NCI-H1436 (cell line): ENCODE measurements at regions not wholly inside any gene's neighbourhood (a gene's known extent, or its start where the extent isn't known, plus 50 kb on each side); places are given as distances from the start of the nearest gene placed in this dataset.
"Not testable (repeated sequence)": the region's sequence is repeated elsewhere in the genome, so short reads cannot be mapped to it uniquely, and the experiment has no call there.

Source experiments
- DNase-seq: peaks from one replicate; lab custom pipeline; 2025; lab: John Stamatoyannopoulos, UW

DNA sequence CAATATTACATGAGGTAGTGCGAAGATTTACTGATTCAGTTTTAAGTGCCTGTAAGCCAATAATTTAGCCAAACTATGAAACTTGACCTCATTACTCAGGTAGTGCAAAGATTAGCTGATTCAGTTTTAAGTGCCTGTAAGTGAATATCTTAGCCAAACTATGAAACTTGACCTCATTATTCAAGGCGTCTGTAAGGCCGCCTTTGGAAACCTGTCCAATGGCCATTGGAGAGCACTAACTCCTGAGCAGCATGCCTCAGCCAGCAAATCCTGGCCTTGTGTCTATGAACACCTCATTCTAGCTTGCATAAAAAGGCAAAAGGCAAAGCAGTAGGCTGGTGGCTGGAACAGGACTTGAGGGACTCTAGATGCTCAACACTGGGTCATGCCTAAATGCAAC, 127.0 kb upstream of the GPR12 start:
- DNase-seq, result no peak

DNA sequence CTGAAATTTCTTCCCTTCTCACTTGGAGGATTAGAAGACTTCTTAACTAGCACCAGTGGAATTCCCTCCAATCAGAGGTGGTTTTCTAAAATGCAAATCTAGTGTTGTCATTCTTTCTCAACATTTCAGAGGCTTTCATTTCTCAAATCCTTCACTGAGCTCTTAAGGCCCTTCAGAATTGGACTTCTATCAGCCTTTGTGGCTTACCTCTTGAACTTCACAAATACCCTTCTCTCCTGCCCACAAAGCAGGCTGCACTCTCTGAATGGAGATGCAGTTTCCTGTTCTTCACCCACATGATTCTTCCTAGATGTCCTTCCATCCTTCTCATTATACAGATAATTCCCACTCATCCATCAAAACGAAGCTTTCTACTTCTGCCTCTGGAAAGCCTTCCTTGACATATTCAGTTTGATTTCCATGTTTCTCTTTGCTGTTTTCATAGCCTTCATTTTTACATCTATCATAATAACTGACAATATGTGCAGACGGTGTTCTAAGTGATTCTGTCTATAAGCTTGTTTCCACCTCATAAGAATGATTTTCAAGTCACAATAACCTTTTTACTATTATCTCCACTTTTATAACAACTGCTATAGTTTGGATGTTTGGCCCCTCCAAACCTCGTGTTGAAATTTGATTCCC, 123.1 kb upstream of the GPR12 start:
- no peak for DNase-seq

DNA sequence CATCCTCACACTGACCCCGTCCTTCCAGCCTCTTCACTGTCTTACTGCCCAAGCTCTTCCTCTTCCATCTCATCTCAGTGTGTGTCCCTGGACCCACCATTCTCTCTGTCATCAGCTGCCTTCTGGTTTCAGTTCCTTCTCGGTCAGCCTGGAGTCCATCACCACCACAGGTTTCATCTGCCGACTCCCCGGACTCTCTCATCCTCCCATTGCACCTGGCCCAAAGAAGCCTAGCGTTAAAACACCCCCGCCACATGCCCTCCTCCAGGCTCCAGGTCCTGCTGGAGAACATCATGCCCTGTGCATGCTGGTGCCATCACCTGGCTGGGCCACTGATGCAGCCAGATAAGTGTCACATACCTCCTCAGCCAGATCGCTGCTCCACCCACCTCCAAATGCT, 122.1 kb upstream of the GPR12 start:
- DNase-seq, result no peak

DNA sequence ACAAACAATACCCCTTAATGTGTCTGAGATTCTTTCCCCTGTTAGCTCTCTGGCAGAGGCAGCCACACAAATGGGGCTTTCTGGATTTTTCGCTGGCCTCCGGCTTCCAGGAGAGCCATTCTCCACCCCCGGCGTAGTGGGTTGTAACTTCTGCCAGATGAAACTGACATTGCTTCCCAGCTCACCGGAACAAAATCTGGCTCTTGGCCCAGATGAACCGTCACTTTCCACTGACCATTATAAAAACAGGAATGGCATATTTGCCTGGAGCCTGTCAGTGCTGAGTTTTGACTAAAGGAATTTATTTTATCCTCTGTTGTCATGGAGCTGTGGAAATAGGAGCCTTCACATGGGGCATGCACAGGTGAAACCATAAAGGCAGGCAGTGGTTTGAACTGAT, 120.6 kb upstream of the GPR12 start:
- DNase-seq, result no peak

DNA sequence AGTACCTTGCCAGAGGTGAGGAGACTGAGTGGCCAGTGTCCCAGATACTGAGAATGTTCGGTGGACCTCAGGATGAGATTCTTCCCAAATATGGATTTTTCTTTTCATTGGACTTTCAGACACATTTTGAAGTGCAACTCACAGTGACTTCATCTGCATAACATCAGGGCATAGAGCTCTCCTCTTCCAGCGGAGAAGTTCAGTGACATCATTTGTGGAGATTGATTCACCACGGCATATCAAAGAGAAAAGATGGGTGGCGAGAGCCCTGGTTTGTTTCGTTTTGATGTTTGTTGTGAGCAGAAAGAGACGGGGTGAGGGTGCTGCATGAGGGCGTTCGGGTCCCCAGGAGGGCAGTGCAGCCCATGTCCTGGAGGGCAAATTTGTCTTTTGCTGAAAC, 120.1 kb upstream of the GPR12 start:
- no peak for DNase-seq

DNA sequence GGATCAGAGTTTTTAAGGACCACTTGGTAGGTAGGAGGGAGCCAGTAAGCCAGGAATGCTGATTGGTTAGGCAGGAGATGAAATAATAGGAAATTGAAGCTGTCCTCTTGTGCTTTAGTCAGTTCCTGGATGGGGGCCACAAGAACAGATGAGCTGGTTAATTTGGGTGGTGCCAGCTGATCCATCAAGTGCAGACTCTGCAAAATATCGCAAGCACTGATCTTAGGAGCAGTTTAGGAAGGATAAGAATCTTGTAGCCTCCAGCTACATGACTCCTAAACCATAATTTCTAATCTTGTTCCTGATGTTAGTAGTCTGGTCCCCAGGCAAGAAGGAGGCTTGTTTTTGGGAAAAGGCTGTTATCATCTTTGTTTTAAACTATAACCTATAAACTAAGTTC, 117.9 kb upstream of the GPR12 start:
- no peak for DNase-seq

DNA sequence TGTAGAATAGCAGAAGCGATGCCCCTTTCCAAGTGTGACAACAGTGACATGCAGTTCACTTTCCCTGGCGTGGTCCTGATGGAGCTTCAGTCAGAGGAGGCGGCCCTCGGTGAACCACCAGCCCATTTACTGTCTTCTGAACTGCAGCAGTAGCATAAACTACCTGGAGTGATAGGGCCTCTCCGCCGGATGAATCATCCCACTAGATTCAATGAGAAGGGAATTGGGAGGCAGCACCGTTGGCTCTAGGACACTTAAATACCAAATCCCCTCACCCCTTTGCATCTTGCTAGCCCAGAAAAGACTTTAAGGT, 112.8 kb upstream of the GPR12 start:
- no peak for DNase-seq

DNA sequence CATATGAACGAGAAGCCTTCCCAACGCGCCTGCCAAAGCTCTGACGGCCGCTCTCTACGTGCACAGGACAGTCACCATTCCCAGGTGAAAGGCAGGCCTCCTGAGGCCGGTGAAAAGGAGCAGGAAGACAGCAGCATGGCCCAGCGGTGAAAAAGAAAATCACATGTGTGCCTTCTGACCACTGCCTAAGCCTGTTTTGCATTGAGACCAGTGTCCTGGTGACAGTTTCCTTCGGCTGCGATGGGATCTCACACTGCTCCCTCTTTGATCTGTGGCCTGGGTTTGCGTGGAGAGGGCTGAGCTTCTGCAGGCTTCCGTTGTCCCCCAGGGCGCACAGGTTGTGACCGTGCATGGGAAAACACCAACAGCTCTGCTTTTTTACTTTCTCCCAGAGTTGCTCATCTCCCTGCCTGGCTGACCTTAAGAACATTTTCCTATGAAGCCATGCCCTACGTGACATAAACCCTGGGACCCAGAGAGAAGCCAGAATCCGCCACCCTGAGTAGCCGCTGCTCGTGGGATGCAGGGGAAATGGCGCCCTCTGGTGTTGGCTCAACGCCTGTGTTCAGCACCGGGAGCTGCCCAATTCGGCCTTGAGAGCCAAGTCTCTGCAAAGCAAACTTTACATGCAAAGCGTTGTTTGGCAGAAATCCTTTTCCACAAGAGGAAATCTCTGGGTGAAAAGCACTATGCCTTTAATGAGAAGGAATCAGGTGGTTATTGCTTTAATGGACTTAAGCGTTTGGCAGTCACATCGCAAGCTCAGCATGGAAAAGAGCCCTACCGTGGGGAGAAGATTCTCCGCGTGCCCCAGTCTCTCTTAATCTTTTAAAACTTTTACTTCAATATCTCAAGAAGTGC, 112.2 kb upstream of the GPR12 start:
- DNase-seq, result peak; percentile 12

DNA sequence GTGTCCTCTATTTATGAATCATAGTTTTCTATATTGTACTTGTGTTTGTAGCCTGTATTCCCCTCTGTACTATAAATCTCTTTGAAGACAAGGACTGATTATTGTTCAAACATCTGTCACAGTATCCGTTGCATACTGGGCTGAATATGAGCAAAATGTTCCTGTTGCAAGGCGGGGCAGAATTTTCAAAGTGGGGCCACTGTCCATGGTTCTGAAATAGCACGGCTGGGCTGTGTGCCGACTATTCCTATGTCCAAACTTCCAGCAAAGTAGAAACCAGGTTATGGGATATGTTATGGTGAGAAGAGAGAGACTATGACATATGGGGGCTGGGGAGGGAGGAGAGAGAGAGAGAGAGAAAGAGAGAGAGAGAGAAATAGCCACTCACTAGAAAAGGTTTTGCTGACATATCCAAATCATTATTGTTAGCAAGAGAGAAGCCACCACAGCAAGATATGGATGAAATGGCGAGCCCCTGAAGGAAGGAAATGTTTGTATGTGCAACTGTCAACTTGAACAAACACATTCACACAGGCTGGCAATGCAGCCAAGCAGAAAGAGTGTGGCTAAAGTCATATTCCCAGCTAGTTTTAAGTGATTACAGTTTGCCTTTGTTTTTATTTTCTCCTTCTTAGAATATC, 107.0 kb upstream of the GPR12 start:
- DNase-seq, result no peak

DNA sequence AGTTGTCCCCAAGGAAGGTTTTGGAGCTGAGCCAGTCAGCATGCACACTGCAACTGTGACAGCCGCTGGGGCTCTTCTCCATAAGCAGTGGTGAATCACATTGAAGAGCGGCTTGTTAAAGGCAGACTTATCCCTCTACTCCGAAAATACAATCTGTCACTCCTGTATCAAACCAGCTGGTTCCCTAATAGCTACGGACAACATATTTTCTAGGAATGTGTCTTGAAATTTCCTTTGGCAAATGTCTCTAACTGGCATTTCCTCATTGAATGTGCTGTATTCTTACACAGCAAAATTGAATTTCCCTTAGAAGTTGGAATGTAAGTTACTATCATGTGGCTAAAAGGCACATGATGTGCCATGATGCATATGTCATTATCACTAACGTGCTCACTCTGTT, 104.0 kb upstream of the GPR12 start:
- DNase-seq, result no peak

DNA sequence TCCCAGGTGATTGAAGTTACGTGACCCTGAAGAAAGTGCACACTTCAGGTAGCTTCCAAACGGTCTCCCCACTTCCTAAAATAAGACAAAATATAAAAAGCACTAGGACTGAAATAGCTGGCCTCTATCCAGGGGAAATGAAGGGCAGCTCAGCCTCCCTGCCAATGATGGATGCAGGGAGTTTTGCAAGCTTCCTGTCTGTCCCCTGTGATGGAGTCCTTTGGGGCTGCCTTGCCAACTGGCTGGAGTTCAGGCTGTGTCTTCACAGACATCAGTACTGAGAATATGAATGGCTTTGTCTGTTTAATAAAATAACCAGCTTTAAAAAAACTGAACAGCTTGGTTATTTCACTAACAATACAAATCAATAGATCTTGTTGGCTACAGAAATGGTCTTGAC, 101.4 kb upstream of the GPR12 start:
- DNase-seq, result no peak

DNA sequence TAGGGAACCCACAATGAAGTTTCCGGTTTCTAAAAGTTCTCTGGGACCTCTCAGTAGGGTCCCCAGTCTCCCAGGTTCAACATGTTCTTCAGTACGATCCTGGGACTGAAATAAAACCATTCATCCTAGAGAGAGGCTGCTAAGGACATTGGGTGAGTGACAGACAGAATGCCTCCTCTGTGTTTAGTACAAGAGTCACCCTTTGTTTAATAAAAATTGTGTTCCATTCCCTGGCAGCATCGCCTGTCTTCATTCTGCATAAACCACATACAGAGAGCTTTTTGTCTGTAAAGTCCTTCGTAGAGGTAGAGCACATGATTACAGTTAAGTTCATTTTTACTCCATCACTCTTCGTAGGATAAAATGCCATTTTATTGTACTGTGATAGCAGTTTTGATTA, 95.3 kb upstream of the GPR12 start:
- no peak for DNase-seq

DNA sequence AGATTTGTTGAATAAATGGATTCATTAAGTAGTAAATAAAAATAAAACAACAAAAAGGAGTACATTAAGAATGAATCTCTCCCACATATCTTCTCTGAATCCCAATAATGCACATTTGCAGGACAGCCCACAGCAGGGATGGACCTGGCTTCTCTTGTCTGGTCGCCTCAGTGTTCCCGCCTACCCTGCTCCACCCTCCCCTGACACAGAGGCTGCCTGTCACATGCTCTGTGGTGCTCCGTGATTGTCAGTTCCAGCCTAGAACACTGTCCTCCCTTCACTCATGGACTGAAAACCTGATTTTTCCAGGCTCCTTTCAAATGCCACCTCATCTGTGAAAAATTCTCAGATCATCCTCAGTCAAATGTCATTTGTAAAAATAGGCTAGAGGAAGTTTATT, 94.5 kb upstream of the GPR12 start:
- no peak for DNase-seq

DNA sequence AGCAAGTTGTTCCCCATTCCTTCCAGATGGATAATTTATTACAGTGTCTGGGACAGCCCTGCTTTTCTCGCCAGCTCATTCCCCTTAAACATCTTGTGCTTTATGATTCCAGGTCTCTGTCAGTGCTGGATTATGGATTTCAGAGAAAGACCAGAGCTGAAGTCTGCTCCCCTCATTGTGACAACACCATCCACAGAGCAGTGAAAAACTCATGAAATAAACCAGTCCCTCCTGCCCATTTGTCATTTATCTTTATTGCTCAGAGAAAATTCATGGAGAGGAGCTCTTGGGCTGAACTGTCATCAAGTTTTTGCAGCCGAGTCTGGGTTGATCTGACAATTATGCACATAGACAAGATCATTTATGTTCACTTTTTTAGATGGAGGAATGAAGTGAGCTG, 92.7 kb upstream of the GPR12 start:
- DNase-seq, result no peak

DNA sequence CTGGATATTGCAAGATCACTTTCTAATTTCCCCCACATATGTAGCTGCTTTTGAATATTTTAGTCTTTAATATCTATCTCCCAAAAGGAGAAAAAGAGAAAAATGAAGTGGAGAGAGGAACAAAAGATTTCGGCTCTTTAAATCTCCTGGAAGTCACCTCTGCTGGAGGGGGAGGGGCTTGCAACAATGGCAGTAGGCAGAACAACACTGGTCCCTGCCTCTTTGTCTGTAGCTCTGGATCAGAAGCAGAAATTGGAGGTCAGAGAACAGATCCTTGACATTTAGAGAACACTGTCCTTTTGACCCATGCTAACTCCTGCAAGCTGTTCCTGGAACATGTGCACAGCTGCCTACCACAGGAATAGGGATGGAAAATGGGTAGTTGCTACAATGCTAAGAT, 86.7 kb upstream of the GPR12 start:
- DNase-seq, result no peak

DNA sequence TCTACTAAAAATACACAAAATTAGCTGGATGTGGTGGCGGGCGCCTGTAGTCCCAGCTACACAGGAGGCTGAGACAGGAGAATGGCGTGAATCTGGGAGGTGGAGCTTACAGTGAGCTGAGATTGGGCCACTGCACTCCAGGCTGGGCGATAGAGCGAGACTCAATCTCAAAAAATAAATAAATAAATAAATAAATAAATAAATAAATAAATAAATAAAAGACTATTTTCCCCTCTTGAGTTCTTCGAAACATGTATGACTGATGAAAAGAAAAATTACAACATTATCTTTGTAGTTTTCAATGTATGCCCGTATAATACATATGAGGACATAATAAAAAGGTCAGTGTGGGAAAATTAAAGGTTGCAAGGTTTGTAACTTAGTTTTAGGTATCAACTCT, 84.5 kb upstream of the GPR12 start:
- not testable (repeated sequence) for DNase-seq

DNA sequence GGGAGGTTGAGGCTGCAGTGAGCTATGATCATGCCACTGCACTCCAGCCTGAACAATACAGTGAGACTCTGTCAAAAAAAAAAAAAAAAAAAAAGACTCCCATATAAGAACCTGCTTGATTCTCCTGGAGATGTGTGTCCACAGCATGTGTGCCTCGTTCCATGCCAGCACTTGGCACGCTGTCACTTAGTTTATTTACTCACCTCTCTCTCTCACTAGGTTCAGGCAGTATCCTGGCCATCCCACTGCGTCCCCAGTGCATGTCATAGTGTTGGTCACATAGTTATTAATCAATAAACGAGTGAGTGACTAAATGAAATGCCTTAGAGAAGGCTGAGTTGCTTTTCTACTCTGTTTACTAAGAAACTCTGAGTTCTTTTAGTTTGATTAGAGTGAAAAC, 79.1 kb upstream of the GPR12 start:
- no peak for DNase-seq

DNA sequence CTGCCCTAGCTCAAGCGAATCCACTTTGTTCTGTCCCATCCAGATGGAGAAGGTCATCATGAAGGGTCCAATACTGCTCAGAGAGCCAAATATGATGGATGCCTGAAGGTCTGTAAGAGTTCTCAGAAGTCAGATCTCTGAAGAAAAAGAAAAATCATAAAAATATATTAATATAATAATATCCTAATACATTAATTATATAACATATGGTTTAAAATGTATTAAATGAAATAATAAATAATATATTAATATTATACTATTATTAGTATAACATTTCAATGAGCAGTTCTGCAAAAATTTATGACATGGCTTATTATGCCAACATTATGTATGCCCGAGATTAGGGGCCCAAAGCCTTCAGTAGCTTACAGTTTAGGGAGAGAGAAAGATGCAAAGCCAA, 78.2 kb upstream of the GPR12 start:
- DNase-seq, result no peak

DNA sequence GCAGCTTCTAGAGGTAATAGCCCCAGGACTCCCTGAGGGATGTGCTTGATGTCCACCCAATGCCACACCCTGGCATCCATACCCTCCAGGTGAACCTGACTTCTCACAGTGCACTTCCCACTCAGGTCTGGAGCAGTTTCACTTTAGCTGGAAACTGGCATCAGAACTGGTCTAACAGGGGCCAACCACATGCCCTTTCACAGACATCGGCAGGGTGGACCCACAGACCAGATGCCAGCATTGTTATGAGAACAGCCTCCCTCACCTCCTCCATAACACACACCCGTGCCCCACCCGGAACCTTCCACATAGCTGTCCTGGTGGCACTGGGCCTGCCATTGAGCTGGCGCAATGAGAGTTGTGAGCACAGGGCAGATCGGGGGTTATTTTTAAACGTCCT, 77.4 kb upstream of the GPR12 start:
- no peak for DNase-seq

DNA sequence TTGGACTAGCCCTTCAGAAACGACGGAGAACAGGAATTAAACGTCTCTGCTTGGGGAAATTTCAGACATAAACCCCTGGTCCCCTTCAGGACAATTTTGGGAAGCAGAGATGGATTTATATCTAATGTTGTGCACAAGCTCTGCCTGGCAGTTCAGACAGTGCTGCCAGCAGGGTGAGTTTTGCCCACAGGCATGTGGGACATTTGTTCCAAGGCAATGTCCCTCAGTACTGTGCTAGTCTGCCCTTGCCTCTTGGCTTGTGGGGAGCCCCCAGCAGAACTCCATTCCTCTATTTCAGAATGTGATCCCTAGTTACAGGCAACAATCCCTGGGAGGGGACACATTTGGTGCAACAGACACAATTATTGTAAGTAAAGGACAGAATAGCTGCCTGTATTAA, 76.5 kb upstream of the GPR12 start:
- DNase-seq, result no peak

DNA sequence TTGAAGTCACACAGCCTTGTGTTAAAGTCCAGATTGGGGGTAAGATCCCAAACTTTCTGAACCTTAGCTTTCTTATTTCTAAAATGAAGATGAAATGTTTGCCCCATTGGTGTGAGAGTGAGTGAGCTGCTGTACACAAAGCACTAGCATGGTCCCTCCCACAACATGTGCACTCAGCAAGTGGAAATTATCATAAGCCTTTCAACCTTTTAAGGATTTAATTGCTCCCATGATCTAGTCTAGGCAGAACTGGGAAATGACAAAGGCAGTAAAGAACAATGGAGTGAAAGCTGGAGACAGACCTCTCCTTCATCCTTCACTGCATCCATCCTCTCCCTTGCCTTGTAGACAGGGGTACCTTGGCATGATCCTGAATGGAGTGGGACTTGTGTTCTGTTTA, 76.0 kb upstream of the GPR12 start:
- no peak for DNase-seq

DNA sequence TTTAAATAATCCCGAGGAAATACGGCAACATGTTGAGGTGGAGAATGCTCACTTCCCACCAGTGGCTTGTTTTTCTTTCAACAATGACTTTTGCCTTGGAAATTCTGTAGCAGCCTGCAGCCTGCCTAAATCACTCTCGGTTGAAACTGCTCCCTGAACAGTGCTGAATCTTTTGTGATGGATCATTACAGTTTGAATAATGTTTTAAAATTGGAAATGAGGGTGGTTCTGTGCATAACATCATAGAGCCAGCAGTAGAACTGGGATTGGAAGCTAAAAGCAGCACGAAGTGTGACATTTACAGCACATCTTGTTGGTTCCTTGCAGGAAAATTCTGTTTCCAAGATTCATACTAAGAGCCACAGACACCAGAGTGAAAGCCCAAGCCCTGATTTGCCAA, 74.1 kb upstream of the GPR12 start:
- no peak for DNase-seq

DNA sequence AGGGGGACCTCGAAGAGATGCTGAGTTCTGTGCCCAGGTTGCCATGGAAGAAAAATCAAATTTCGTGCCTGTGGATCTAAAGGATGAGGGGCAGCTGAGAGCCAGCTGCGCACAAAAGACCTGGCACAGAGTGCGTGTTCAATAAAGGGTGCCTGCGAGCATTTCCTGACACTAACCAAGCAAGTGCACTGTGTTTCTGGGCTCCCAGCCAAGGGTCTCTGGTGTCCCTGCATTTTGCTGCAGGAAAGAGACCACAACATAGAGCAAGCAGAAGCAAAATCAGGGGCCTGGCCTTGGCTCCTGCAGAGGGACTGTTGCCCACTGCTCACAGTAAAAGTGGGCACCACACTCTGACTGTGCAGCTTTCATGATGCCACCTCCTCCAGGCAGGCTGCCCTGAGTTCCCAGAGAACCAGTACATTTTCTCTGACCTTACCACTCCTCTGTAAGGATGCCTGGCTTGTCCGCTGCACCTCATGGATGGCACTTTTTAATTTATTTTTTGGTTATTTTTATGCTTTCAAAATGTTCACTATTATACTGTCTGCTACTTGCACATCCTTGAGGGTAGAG, 70.8 kb upstream of the GPR12 start:
- no peak for DNase-seq
